Activated CD4-positive, alpha-beta memory T cell treated with anti-CD3 and anti-CD28 coated beads for 36 hours (primary cell): ENCODE measurements at regions not wholly inside any gene's neighbourhood (a gene's known extent, or its start where the extent isn't known, plus 50 kb on each side); places are given as distances from the start of the nearest gene placed in this dataset.

Experiments used
- CTCF ChIA-PET: fragments of 350-600 bp; sonication (Branson Sonifier 250); formaldehyde crosslinking; loops from one replicate; lab custom pipeline; 2021; ENCODE audit warnings: antibody characterized with exemption, inconsistent platforms; lab: Charles Lee
- POLR2A ChIA-PET: fragments of 350-600 bp; sonication (Branson Sonifier 250); formaldehyde crosslinking; loops from one replicate; lab custom pipeline; 2021; ENCODE audit warnings: antibody characterized with exemption; lab: Charles Lee
- DNase-seq: peaks from one replicate; pipeline ENCODE4 v3.0.0-alpha.2; 2020
- H3K27ac Mint-ChIP-seq: one replicate; pipeline ENCODE4 v1.8.0; 2021; ENCODE audit warnings: mixed read lengths
- H3K27me3 Mint-ChIP-seq: one replicate; pipeline ENCODE4 v1.8.0; 2021; ENCODE audit warnings: mixed read lengths
- H3K36me3 Mint-ChIP-seq: one replicate; pipeline ENCODE4 v1.8.0; 2021; ENCODE audit warnings: mixed read lengths
- H3K4me1 Mint-ChIP-seq: one replicate; pipeline ENCODE4 v1.8.0; 2021; ENCODE audit warnings: low read depth, mixed read lengths
- H3K4me3 Mint-ChIP-seq: one replicate; pipeline ENCODE4 v1.8.0; 2021; ENCODE audit warnings: mild to moderate bottlenecking, mixed read lengths
- H3K9me3 Mint-ChIP-seq: one replicate; pipeline ENCODE4 v1.8.0; 2021; ENCODE audit warnings: mixed read lengths
- intact Hi-C: fragments of 100-400 bp; cut with micrococcal nuclease; formaldehyde crosslinking; loops from one replicate; pipeline ENCODE4 v1.15.1; 2023

GRCh38 chr2:221198309-221198708 is 373.8 kb downstream of the EPHA4 start:
- CTCF ChIA-PET: no interaction called here
- H3K27me3 Mint-ChIP-seq: no peaks in the 10 kb centered on the region

GRCh38 chr2:221200184-221200839 is 371.8 kb downstream of the EPHA4 start:
- H3K9me3 Mint-ChIP-seq: no peaks in the 10 kb centered on the region
- ChIA-PET POLR2A (no interaction called here), CTCF (no interaction called here)
- H3K36me3 Mint-ChIP-seq: no peaks in the 10 kb centered on the region
- intact Hi-C loops: no loop called here
- no peaks in the 10 kb centered on the region for H3K4me1 Mint-ChIP-seq
- no peak for DNase-seq
- H3K27me3 Mint-ChIP-seq: peaks cover 3% of the 10 kb centered on the region
- no peak overlapping the region for H3K27ac Mint-ChIP-seq
- H3K4me3 Mint-ChIP-seq: no peak overlapping the region

More at GRCh38 chr2:221198309-221198708, 373.8 kb downstream of the EPHA4 start:
- POLR2A ChIA-PET: no interaction called here
- H3K27ac Mint-ChIP-seq: no peak overlapping the region
- H3K36me3 Mint-ChIP-seq: no peaks in the 10 kb centered on the region
- intact Hi-C loops: no loop called here
- H3K4me3 Mint-ChIP-seq: no peak overlapping the region
- no peaks in the 10 kb centered on the region for H3K9me3 Mint-ChIP-seq
- DNase-seq: no peak
- H3K4me1 Mint-ChIP-seq: no peaks in the 10 kb centered on the region

- Mint-ChIP-seq H3K36me3 (no peaks in the 10 kb centered on the region), H3K27me3 (peaks cover 3% of the 10 kb centered on the region), H3K27ac (no peak overlapping the region), H3K4me1 (no peaks in the 10 kb centered on the region), H3K9me3 (no peaks in the 10 kb centered on the region), H3K4me3 (no peak overlapping the region)
- ChIA-PET CTCF (no interaction called here), POLR2A (no interaction called here)
- no peak for DNase-seq
- intact Hi-C loops: no loop called here
These were observed 369.7 kb downstream of the EPHA4 start for GRCh38 chr2:221202431-221202830.

GRCh38 chr2:221203125-221203524 is 369.0 kb downstream of the EPHA4 start:
- Mint-ChIP-seq H3K36me3 (no peaks in the 10 kb centered on the region), H3K4me3 (no peak overlapping the region), H3K27me3 (peaks cover 3% of the 10 kb centered on the region), H3K4me1 (no peaks in the 10 kb centered on the region), H3K27ac (no peak overlapping the region), H3K9me3 (no peaks in the 10 kb centered on the region)
- intact Hi-C loops: no loop called here
- POLR2A ChIA-PET: no interaction called here
- CTCF ChIA-PET: no interaction called here
- no peak for DNase-seq

- H3K36me3 Mint-ChIP-seq: no peaks in the 10 kb centered on the region
- no peaks in the 10 kb centered on the region for H3K9me3 Mint-ChIP-seq
- intact Hi-C loops: no loop called here
- H3K27ac Mint-ChIP-seq: no peak overlapping the region
- ChIA-PET CTCF (no interaction called here), POLR2A (no interaction called here)
- no peaks in the 10 kb centered on the region for H3K4me1 Mint-ChIP-seq
- H3K4me3 Mint-ChIP-seq: no peak overlapping the region
- no peak for DNase-seq
- peaks cover 3% of the 10 kb centered on the region for H3K27me3 Mint-ChIP-seq
These were observed 368.2 kb downstream of the EPHA4 start for GRCh38 chr2:221203856-221204255.

GRCh38 chr2:221204699-221205098 is 367.4 kb downstream of the EPHA4 start:
- H3K36me3 Mint-ChIP-seq: no peaks in the 10 kb centered on the region
- no peaks in the 10 kb centered on the region for H3K9me3 Mint-ChIP-seq
- H3K27ac Mint-ChIP-seq: no peak overlapping the region
- no peak for DNase-seq
- H3K4me1 Mint-ChIP-seq: no peaks in the 10 kb centered on the region
- peaks cover 3% of the 10 kb centered on the region for H3K27me3 Mint-ChIP-seq
- intact Hi-C loops: no loop called here
- POLR2A ChIA-PET: no interaction called here
- CTCF ChIA-PET: interaction anchor here (0.6 kb wide), 1 partner anchor 1622 kb away, joined by 4 read pairs; no protein-coding TSS in a partner anchor
- no peak overlapping the region for H3K4me3 Mint-ChIP-seq

DNA sequence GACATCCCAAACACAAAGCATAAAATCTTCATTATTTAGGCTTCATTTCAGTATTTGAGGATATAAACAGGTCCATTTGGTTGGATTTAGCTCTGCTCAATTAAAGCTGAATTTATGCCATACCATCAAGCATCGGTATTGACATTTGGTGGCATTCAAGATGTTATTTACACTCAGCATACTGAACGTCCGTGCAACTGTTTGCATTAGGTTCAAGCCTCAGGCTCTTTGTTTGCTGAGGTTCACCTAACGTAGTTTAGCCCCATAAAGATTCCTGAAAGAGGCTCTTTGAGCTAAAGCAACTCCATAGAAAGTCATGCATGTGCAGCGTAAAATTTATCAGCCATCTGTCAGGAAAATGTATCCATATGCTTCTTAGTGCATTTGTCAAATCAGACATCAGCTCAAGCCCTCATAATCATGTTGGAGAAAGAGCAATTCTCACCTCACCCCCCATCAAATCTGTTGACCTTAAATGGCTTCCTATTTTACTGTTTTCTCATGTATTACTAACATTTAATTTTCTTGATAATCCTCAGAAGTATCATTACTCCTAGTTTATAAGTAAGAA is 366.9 kb downstream of the EPHA4 start:
- H3K27ac Mint-ChIP-seq: no peak overlapping the region
- POLR2A ChIA-PET: no interaction called here
- DNase-seq: no peak
- H3K36me3 Mint-ChIP-seq: no peaks in the 10 kb centered on the region
- no peaks in the 10 kb centered on the region for H3K9me3 Mint-ChIP-seq
- no peak overlapping the region for H3K4me3 Mint-ChIP-seq
- H3K27me3 Mint-ChIP-seq: peaks cover 3% of the 10 kb centered on the region
- CTCF ChIA-PET: interaction anchor here (0.6 kb wide), 1 partner anchor 1622 kb away, joined by 4 read pairs; no protein-coding TSS in a partner anchor
- H3K4me1 Mint-ChIP-seq: no peaks in the 10 kb centered on the region
- intact Hi-C loops: no loop called here

DNA sequence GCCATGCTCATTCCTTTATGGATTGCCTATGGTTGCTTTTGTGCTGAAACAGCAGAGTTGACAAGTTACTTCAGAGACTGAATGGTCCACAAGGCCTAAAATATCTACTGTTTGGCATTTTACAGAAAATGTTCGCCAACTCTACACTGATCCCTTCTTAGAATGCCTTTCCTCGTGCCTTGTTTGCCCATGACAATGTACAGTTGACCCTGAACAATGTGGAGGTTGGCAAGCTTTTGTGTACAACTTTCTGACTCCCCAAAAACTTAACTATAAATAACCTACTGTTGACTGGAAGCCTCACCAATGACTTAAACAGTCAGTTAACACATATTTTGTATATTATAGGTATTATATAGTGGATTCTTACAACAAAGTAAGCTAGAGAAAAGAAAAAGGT is 361.4 kb downstream of the EPHA4 start:
- no peaks in the 10 kb centered on the region for H3K9me3 Mint-ChIP-seq
- intact Hi-C loops: no loop called here
- no peak overlapping the region for H3K4me3 Mint-ChIP-seq
- ChIA-PET POLR2A (no interaction called here), CTCF (no interaction called here)
- no peak for DNase-seq
- no peaks in the 10 kb centered on the region for H3K4me1 Mint-ChIP-seq
- no peaks in the 10 kb centered on the region for H3K36me3 Mint-ChIP-seq
- H3K27me3 Mint-ChIP-seq: no peaks in the 10 kb centered on the region
- H3K27ac Mint-ChIP-seq: no peak overlapping the region

DNA sequence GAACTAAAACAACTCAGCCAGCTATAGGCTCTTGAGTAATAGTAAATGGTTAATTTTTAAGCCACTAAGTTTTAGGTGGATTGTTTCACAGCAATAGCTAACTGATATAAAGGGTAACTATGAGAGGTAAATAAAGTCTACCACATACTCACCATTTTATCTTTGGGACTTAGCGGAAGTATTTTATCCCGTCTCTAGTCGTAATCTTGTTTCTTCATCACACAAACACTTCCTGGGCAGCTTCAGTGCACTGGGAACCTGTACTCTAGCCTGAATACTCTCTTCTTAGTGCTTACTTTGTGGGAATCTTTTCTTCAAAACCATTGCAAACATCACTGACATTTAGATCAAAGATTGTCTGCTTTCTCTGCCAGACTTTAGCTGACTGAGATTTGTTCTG is 360.5 kb downstream of the EPHA4 start:
- intact Hi-C loops: no loop called here
- CTCF ChIA-PET: no interaction called here

DNA sequence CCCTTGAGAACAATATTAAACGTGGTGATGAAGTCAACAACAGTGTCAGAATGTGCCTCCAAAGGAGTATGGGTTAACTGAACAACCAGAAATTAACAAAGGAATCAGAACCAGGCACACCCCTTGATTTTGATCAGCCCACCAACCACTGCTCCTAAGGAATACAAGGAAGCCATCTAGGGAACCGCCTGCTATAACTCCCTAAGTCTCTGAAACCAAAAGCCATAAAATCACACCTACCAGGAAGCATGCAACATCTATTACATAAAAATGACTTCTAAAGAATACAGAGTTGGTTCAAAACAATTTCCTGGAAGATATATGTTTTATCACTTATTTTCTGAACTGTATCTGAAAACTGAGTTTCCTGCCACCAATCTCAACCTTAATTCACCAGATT is 360.0 kb downstream of the EPHA4 start:
- Mint-ChIP-seq H3K4me3 (no peak overlapping the region), H3K9me3 (no peaks in the 10 kb centered on the region), H3K4me1 (no peaks in the 10 kb centered on the region), H3K27ac (no peak overlapping the region), H3K36me3 (no peaks in the 10 kb centered on the region), H3K27me3 (peaks cover 2% of the 10 kb centered on the region)
- intact Hi-C loops: no loop called here
- POLR2A ChIA-PET: no interaction called here
- DNase-seq: no peak
- CTCF ChIA-PET: no interaction called here

More for the DNA sequence above, 360.5 kb downstream of the EPHA4 start:
- DNase-seq: no peak
- Mint-ChIP-seq H3K27me3 (peaks cover 2% of the 10 kb centered on the region), H3K27ac (no peak overlapping the region), H3K4me1 (no peaks in the 10 kb centered on the region), H3K4me3 (no peak overlapping the region), H3K36me3 (no peaks in the 10 kb centered on the region), H3K9me3 (no peaks in the 10 kb centered on the region)
- POLR2A ChIA-PET: no interaction called here

- Mint-ChIP-seq H3K27me3 (peaks cover 2% of the 10 kb centered on the region), H3K9me3 (peaks cover 3% of the 10 kb centered on the region), H3K36me3 (no peaks in the 10 kb centered on the region), H3K27ac (no peak overlapping the region), H3K4me3 (no peak overlapping the region), H3K4me1 (no peaks in the 10 kb centered on the region)
- CTCF ChIA-PET: no interaction called here
- intact Hi-C loops: no loop called here
- DNase-seq: no peak
- POLR2A ChIA-PET: no interaction called here
These were observed 356.6 kb downstream of the EPHA4 start for GRCh38 chr2:221215487-221215886.

DNA sequence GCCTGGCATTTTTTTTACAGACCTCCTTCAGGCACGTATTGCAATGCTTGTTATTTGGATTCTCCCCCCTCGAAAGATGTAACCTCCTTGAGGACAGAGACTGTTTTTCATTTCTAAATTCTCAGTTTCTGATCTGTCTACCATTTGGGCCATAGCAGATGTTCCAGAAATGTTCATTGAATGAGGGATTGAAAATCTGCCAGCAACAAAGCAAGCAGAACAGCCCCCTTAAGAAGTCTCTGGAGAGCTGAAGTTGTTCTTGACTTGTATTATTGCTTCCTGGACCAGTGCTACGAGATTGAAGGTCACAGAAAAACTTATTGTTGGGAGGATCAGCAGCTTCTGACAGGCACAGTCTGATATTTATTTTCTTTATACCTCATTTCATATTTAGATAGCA is 355.5 kb downstream of the EPHA4 start:
- ChIA-PET CTCF (no interaction called here), POLR2A (no interaction called here)
- intact Hi-C loops: no loop called here
- Mint-ChIP-seq H3K9me3 (peaks cover 3% of the 10 kb centered on the region), H3K36me3 (no peaks in the 10 kb centered on the region), H3K27me3 (peaks cover 2% of the 10 kb centered on the region), H3K27ac (no peak overlapping the region), H3K4me3 (no peak overlapping the region), H3K4me1 (no peaks in the 10 kb centered on the region)
- DNase-seq: no peak

- DNase-seq: no peak
- CTCF ChIA-PET: no interaction called here
- POLR2A ChIA-PET: no interaction called here
- Mint-ChIP-seq H3K4me1 (no peaks in the 10 kb centered on the region), H3K9me3 (no peaks in the 10 kb centered on the region), H3K4me3 (no peak overlapping the region), H3K36me3 (no peaks in the 10 kb centered on the region), H3K27ac (no peak overlapping the region), H3K27me3 (peaks cover 5% of the 10 kb centered on the region)
- intact Hi-C loops: no loop called here
These were observed 346.4 kb downstream of the EPHA4 start for GRCh38 chr2:221225752-221226151.
